Activated B cell treated with CpG ODN at 0.5 μM for 24 hours (primary cell): ENCODE measurements at regions not wholly inside any gene's neighbourhood (a gene's known extent, or its start where the extent isn't known, plus 50 kb on each side); places are given as distances from the start of the nearest gene placed in this dataset.

Experiments
- ATAC-seq: fragments of 200-7000 bp; cut with Tn5 transposase; one replicate; pipeline ENCODE4 v1.10.0; 2021; ENCODE audit warnings: low read depth, mild to moderate bottlenecking, moderate library complexity
- CTCF ChIA-PET: fragments of 350-600 bp; sonication (Branson Sonifier 250); formaldehyde crosslinking; loops from one replicate; lab custom pipeline; 2021; ENCODE audit warnings: antibody characterized with exemption; lab: Charles Lee
- POLR2A ChIA-PET: fragments of 350-600 bp; sonication (Branson Sonifier 250); formaldehyde crosslinking; loops from one replicate; lab custom pipeline; 2021; ENCODE audit warnings: antibody characterized with exemption; lab: Charles Lee
- DNase-seq: peaks from one replicate; pipeline ENCODE4 v3.0.0; 2022
- H3K27ac Mint-ChIP-seq: one replicate; pipeline ENCODE4 v1.8.0; 2020; ENCODE audit warnings: mixed read lengths
- H3K27me3 Mint-ChIP-seq: one replicate; pipeline ENCODE4 v1.8.0; 2021; ENCODE audit warnings: mixed read lengths
- H3K36me3 Mint-ChIP-seq: one replicate; pipeline ENCODE4 v1.8.0; 2021; ENCODE audit warnings: low read depth, mixed read lengths
- H3K4me1 Mint-ChIP-seq: one replicate; pipeline ENCODE4 v1.8.0; 2021; ENCODE audit warnings: mixed read lengths
- H3K4me3 Mint-ChIP-seq: one replicate; pipeline ENCODE4 v1.8.0; 2020; ENCODE audit warnings: mild to moderate bottlenecking, mixed read lengths
- H3K9me3 Mint-ChIP-seq: one replicate; pipeline ENCODE4 v1.8.0; 2020; ENCODE audit warnings: mixed read lengths
- intact Hi-C: fragments of 100-400 bp; cut with micrococcal nuclease; formaldehyde crosslinking; loops from one replicate; pipeline ENCODE4 v1.15.1; 2024
- TF ChIP-seq, protein P1 (sequence below): fragments of 200-600 bp; IDR thresholded peaks from one replicate; pipeline ENCODE4 v1.8.0; 2022; ENCODE audit warnings: antibody characterized with exemption, mild to moderate bottlenecking

- intact Hi-C loops = no loop called here
- H3K36me3 Mint-ChIP-seq = no peaks in the 10 kb centered on the region
- H3K27me3 Mint-ChIP-seq = no peaks in the 10 kb centered on the region
- no peak overlapping the region for H3K4me3 Mint-ChIP-seq
- TF ChIP-seq, protein P1, sequence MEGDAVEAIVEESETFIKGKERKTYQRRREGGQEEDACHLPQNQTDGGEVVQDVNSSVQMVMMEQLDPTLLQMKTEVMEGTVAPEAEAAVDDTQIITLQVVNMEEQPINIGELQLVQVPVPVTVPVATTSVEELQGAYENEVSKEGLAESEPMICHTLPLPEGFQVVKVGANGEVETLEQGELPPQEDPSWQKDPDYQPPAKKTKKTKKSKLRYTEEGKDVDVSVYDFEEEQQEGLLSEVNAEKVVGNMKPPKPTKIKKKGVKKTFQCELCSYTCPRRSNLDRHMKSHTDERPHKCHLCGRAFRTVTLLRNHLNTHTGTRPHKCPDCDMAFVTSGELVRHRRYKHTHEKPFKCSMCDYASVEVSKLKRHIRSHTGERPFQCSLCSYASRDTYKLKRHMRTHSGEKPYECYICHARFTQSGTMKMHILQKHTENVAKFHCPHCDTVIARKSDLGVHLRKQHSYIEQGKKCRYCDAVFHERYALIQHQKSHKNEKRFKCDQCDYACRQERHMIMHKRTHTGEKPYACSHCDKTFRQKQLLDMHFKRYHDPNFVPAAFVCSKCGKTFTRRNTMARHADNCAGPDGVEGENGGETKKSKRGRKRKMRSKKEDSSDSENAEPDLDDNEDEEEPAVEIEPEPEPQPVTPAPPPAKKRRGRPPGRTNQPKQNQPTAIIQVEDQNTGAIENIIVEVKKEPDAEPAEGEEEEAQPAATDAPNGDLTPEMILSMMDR = no peak
- POLR2A ChIA-PET = no interaction called here
- no peak overlapping the region for H3K27ac Mint-ChIP-seq
- CTCF ChIA-PET = no interaction called here
- no peak for DNase-seq
- ATAC-seq = no peak
- H3K4me1 Mint-ChIP-seq = no peaks in the 10 kb centered on the region
- no peaks in the 10 kb centered on the region for H3K9me3 Mint-ChIP-seq
Measured at GRCh38 chrX:20639115-20639514, 372.4 kb upstream of the RPS6KA3 start.

GRCh38 chrX:20637351-20637750 is 370.6 kb upstream of the RPS6KA3 start:
- Mint-ChIP-seq H3K4me1 (no peaks in the 10 kb centered on the region), H3K9me3 (no peaks in the 10 kb centered on the region), H3K36me3 (no peaks in the 10 kb centered on the region), H3K4me3 (no peak overlapping the region), H3K27me3 (no peaks in the 10 kb centered on the region), H3K27ac (no peak overlapping the region)
- intact Hi-C loops = no loop called here
- ATAC-seq (no peak), DNase-seq (no peak)
- ChIA-PET CTCF (no interaction called here), POLR2A (no interaction called here)
- TF ChIP-seq, protein P1 = no peak

DNA sequence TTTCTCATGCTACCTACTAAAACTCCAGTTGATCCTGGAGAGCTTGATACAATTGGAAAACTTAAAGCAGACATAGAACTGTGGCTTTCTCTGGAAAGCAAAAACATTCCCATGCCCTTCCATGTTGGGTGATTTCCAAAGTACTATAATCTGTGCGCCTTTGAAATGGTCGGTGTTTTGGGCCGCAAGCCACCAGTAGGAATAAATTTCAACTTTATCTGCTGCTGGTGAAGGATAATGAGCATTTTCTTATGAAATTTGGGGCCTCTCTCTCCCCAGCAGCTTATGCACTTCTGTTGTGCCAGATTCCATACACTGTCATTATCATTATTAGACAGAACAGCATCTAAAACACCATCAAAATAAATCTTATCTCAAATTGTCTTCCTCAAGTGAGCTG is 366.7 kb upstream of the RPS6KA3 start:
- no peaks in the 10 kb centered on the region for H3K4me1 Mint-ChIP-seq
- H3K27ac Mint-ChIP-seq = no peak overlapping the region
- H3K27me3 Mint-ChIP-seq = no peaks in the 10 kb centered on the region
- no peaks in the 10 kb centered on the region for H3K9me3 Mint-ChIP-seq
- POLR2A ChIA-PET = no interaction called here
- DNase-seq (no peak), ATAC-seq (no peak)
- TF ChIP-seq, protein P1 = no peak
- no peaks in the 10 kb centered on the region for H3K36me3 Mint-ChIP-seq
- CTCF ChIA-PET = no interaction called here
- intact Hi-C loops = no loop called here
- no peak overlapping the region for H3K4me3 Mint-ChIP-seq

DNA sequence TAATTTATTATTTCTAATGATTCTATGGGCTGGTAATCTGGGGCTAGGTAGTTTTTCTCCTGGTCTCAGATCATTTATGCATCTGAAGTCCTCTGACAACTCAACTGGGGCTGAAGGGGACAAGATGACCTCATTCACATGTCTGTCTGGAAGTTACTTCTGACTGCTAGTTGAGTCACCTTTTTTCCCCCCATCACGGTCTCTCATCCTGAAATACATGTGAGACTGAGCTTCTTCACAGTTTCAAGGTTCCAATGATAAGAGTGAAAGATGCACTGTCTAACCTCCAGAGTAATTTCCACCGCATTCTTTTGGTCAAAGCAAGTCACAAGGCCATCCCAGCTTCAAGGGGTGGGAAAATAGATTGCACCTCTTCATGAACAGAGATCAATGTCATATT is 356.7 kb upstream of the RPS6KA3 start:
- no peaks in the 10 kb centered on the region for H3K9me3 Mint-ChIP-seq
- no peaks in the 10 kb centered on the region for H3K36me3 Mint-ChIP-seq
- CTCF ChIA-PET = no interaction called here
- intact Hi-C loops = no loop called here
- no peaks in the 10 kb centered on the region for H3K4me1 Mint-ChIP-seq
- ATAC-seq (no peak), DNase-seq (no peak)
- TF ChIP-seq, protein P1 = no peak
- H3K27ac Mint-ChIP-seq = no peak overlapping the region
- POLR2A ChIA-PET = no interaction called here
- no peak overlapping the region for H3K4me3 Mint-ChIP-seq
- peaks cover 2% of the 10 kb centered on the region for H3K27me3 Mint-ChIP-seq

DNA sequence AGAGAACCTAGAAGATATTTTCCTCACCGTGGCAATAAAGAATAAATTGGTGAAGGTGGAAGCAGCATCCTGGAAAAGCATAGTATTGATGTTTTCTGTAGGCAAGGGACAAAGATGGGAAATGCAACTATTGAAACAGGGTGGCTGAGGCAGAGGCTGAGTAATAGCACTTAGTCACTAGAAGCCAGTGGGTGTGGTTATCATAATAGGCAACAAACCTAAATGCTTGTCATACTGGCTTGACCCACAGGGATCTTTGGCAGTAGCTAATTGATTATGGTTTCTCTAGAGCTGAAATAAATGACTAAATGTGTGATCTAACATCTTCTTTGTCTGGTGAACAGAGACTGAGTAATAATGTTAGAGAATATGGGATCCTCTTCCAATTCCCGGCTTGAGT is 353.6 kb upstream of the RPS6KA3 start:
- TF ChIP-seq, protein P1 = no peak
- Mint-ChIP-seq H3K36me3 (no peaks in the 10 kb centered on the region), H3K9me3 (no peaks in the 10 kb centered on the region), H3K4me1 (no peaks in the 10 kb centered on the region), H3K4me3 (no peak overlapping the region), H3K27ac (no peak overlapping the region), H3K27me3 (no peaks in the 10 kb centered on the region)
- DNase-seq (no peak), ATAC-seq (no peak)
- CTCF ChIA-PET = no interaction called here
- intact Hi-C loops = no loop called here
- POLR2A ChIA-PET = no interaction called here
